ENCODE measurements at regions not wholly inside any gene's neighbourhood (a gene's known extent, or its start where the extent isn't known, plus 50 kb on each side); places are given as distances from the start of the nearest gene placed in this dataset.

GRCh38 chr21:25118648-25119047 is 488.6 kb downstream of the MRPL39 start:
- no peaks in the 10 kb centered on the region for H3K36me3 ChIP-seq
- no peak overlapping the region for H3K27ac ChIP-seq
- 94% methylated on average over 13 of the region's 13 CpGs for WGBS, 2 donors
- DNase-seq, result no peak
- TF ChIP-seq POLR2A (IDR thresholded peaks at IDR 0.05), result no peak
- no peak for TF ChIP-seq CTCF (IDR thresholded peaks at IDR 0.05)
- no peak for TF ChIP-seq EP300 (IDR thresholded peaks at IDR 0.05)
- TF ChIP-seq POLR2AphosphoS5 (IDR thresholded peaks at IDR 0.05), result no peak
- intact Hi-C loops (cut with DNase I), result no loop called here
- H3K9me3 ChIP-seq, result no peaks in the 10 kb centered on the region
- no peak overlapping the region for H3K4me3 ChIP-seq
- H3K27me3 ChIP-seq, result no peaks in the 10 kb centered on the region
- H3K4me1 ChIP-seq, result peaks cover 0 to 8% (median 0%) of the 10 kb centered on the region in 4 donors

- Histone ChIP-seq H3K9me3 (no peaks in the 10 kb centered on the region), H3K4me1 (peaks cover 0 to 8% (median 0%) of the 10 kb centered on the region in 4 donors), H3K27me3 (no peaks in the 10 kb centered on the region), H3K36me3 (no peaks in the 10 kb centered on the region), H3K27ac (no peak overlapping the region), H3K4me3 (no peak overlapping the region)
- TF ChIP-seq EP300 (IDR thresholded peaks at IDR 0.05) (no peak), POLR2A (IDR thresholded peaks at IDR 0.05) (no peak), CTCF (IDR thresholded peaks at IDR 0.05) (no peak), POLR2AphosphoS5 (IDR thresholded peaks at IDR 0.05) (no peak)
- WGBS, 2 donors, result 48 to 64% methylated on average over 1 of the region's 1 CpG
- intact Hi-C loops (cut with DNase I), result no loop called here
- DNase-seq, result no peak
Observed at GRCh38 chr21:25115021-25115420, 492.3 kb downstream of the MRPL39 start.

- no peak for TF ChIP-seq POLR2AphosphoS5 (IDR thresholded peaks at IDR 0.05)
- no peak for TF ChIP-seq CTCF (IDR thresholded peaks at IDR 0.05)
- no peak for TF ChIP-seq EP300 (IDR thresholded peaks at IDR 0.05)
- no peak for TF ChIP-seq POLR2A (IDR thresholded peaks at IDR 0.05)
- intact Hi-C loops (cut with DNase I), result no loop called here
- 82 to 84% methylated on average over 3 of the region's 3 CpGs for WGBS, 2 donors
Observed at GRCh38 chr21:25107708-25108107, 499.6 kb downstream of the MRPL39 start.

GRCh38 chr21:25103500-25104207 is 503.6 kb downstream of the MRPL39 start:
- Histone ChIP-seq H3K27me3 (no peaks in the 10 kb centered on the region), H3K27ac (no peak overlapping the region), H3K4me3 (no peak overlapping the region), H3K4me1 (no peaks in the 10 kb centered on the region), H3K9me3 (peaks cover 0 to 5% (median 0%) of the 10 kb centered on the region in 4 donors), H3K36me3 (no peaks in the 10 kb centered on the region)
- intact Hi-C loops (cut with DNase I), result no loop called here
- no peak for DNase-seq
- no peak for TF ChIP-seq EP300 (IDR thresholded peaks at IDR 0.05)
- no peak for TF ChIP-seq POLR2AphosphoS5 (IDR thresholded peaks at IDR 0.05)
- no peak for TF ChIP-seq POLR2A (IDR thresholded peaks at IDR 0.05)

More at GRCh38 chr21:25107708-25108107, 499.6 kb downstream of the MRPL39 start:
- H3K9me3 ChIP-seq, result peaks cover 0 to 5% (median 0%) of the 10 kb centered on the region in 4 donors
- no peak overlapping the region for H3K27ac ChIP-seq
- H3K27me3 ChIP-seq, result no peaks in the 10 kb centered on the region
- no peaks in the 10 kb centered on the region for H3K4me1 ChIP-seq
- H3K4me3 ChIP-seq, result no peak overlapping the region
- no peak for DNase-seq
- no peaks in the 10 kb centered on the region for H3K36me3 ChIP-seq

GRCh38 chr21:25097648-25098047 is 509.6 kb downstream of the MRPL39 start:
- Histone ChIP-seq H3K27ac (no peak overlapping the region), H3K36me3 (no peaks in the 10 kb centered on the region), H3K4me3 (no peak overlapping the region), H3K9me3 (no peaks in the 10 kb centered on the region), H3K4me1 (no peaks in the 10 kb centered on the region), H3K27me3 (no peaks in the 10 kb centered on the region)
- intact Hi-C loops (cut with DNase I), result no loop called here
- 76 to 78% methylated on average over 2 of the region's 2 CpGs for WGBS, 2 donors
- TF ChIP-seq EP300 (IDR thresholded peaks at IDR 0.05), result no peak
- TF ChIP-seq CTCF (IDR thresholded peaks at IDR 0.05), result no peak
- no peak for TF ChIP-seq POLR2AphosphoS5 (IDR thresholded peaks at IDR 0.05)
- TF ChIP-seq POLR2A (IDR thresholded peaks at IDR 0.05), result no peak
- no peak for DNase-seq
